GM23338 (cell line): ENCODE measurements at regions not wholly inside any gene's neighbourhood (a gene's known extent, or its start where the extent isn't known, plus 50 kb on each side); places are given as distances from the start of the nearest gene placed in this dataset.

Source experiments
- CTCF ChIP-seq, 2 experiments: fragments of 200-600 bp in 1 of 2; sonication (generic) in 1 of 2; conservative IDR thresholded peaks; 2 replicates each; pipeline versions ENCODE4 v1.5.1 to v1.6.1; 2016 to 2017; ENCODE audit warnings: antibody characterized with exemption in 2 of 2, low read depth in 2 of 2, mild to moderate bottlenecking in 2 of 2, moderate library complexity in 1 of 2
- REST ChIP-seq: IDR thresholded peaks from one replicate; pipeline ENCODE4 v1.6.1; 2018; ENCODE audit warnings: antibody characterized with exemption; ENCODE audit not compliant: unreplicated experiment

DNA sequence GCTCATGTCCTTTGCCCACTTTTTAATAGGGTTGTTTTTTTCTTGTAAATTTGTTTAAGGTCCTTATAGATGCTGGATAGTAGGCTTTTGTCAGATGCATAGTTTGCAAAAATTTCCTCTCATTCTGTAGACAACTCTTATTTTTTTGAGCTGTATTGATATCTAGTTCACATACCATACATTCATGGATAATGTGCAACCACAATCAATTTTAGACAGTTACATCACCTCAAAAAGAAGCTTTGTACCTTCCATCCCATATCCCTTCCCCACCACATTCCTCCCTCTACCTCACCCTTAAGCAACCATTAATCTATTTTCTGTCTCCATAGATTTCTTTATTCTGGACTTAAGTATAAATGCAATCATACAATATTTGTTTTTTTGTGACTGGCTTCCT is 98.4 kb downstream of the PTCSC3 start:
- TF ChIP-seq CTCF (conservative IDR thresholded peaks at IDR 0.05; ENCODE audit: low read depth in 2 of 2) (no peak), REST (no peak)
